IMR-90 (cell line): ENCODE measurements at regions not wholly inside any gene's neighbourhood (a gene's known extent, or its start where the extent isn't known, plus 50 kb on each side); places are given as distances from the start of the nearest gene placed in this dataset.

ENCODE experiments used
- ATAC-seq: fragments of 200-7000 bp; cut with Tn5 transposase; 2 replicates; pipeline ENCODE4 v1.9.1; 2020; ENCODE audit warnings: low read depth, mild to moderate bottlenecking, moderate library complexity
- BruUV-seq: library from RNA; stranded (reverse); fragments of 400-500 nt; replicated peaks from 2 replicates; lab custom pipeline; 2021; lab: Mats Ljungman, UMichigan
- CTCF ChIA-PET: fragments of 300-600 bp; formaldehyde crosslinking; extraction: SDS; loops from one replicate; lab custom pipeline; 2021; ENCODE audit warnings: antibody characterized with exemption; lab: Yijun Ruan, JAX
- POLR2A ChIA-PET: fragments of 300-600 bp; sonication (Branson Sonifier 250); formaldehyde crosslinking; loops from one replicate; lab custom pipeline; 2022; ENCODE audit warnings: antibody characterized with exemption; ENCODE audit not compliant: unreplicated experiment; lab: Charles Lee
- DNase-seq: peaks from one replicate; pipeline ENCODE4 v3.0.0; 2013
- H2AFZ ChIP-seq: replicated peaks from 2 replicates; pipeline ENCODE3; 2013; ENCODE audit warnings: low read length, mild to moderate bottlenecking; ENCODE audit not compliant: poor library complexity
- H2AK5ac ChIP-seq: 2 replicates; pipeline ENCODE4 v1.6.1; 2013; ENCODE audit warnings: low read depth, low read length, inconsistent platforms
- H2AK9ac ChIP-seq: replicated peaks from 2 replicates; pipeline ENCODE3; 2013; ENCODE audit warnings: mild to moderate bottlenecking, low read depth, low read length, moderate library complexity; ENCODE audit not compliant: poor library complexity
- H2BK120ac ChIP-seq: 2 replicates; pipeline ENCODE4 v1.6.1; 2013; ENCODE audit warnings: low read depth, low read length, inconsistent platforms
- H2BK15ac ChIP-seq: 3 replicates; pipeline ENCODE4 v1.6.1; 2013; ENCODE audit warnings: low read depth, low read length, inconsistent platforms
- H2BK20ac ChIP-seq: 2 replicates; pipeline ENCODE4 v1.6.1; 2013; ENCODE audit warnings: low read depth, mild to moderate bottlenecking, inconsistent platforms, low read length, moderate library complexity
- H2BK5ac ChIP-seq: 2 replicates; pipeline ENCODE4 v1.6.1; 2013; ENCODE audit warnings: mild to moderate bottlenecking, low read depth, low read length, inconsistent platforms; ENCODE audit not compliant: poor library complexity, severe bottlenecking
- H3K14ac ChIP-seq: replicated peaks from 2 replicates; pipeline ENCODE4 v1.6.1; 2013; ENCODE audit warnings: low read depth, low read length, inconsistent platforms
- H3K18ac ChIP-seq: 2 replicates; pipeline ENCODE4 v1.6.1; 2013; ENCODE audit warnings: low read depth, low read length, control low read depth
- H3K23ac ChIP-seq: 2 replicates; pipeline ENCODE4 v1.6.1; 2013; ENCODE audit warnings: low read depth, low read length, inconsistent platforms
- H3K27ac ChIP-seq: 2 replicates; pipeline ENCODE4 v1.5.1; 2013; ENCODE audit warnings: mild to moderate bottlenecking, control low read depth, low read length; ENCODE audit not compliant: insufficient read depth
- H3K27me3 ChIP-seq: 2 replicates; pipeline ENCODE4 v1.6.1; 2013; ENCODE audit warnings: low read length; ENCODE audit not compliant: control insufficient read depth, insufficient read depth
- H3K36me3 ChIP-seq: 2 replicates; pipeline ENCODE4 v1.6.1; 2013; ENCODE audit warnings: low read length, mixed read lengths; ENCODE audit not compliant: control insufficient read depth, insufficient read depth
- H3K4ac ChIP-seq: 2 replicates; pipeline ENCODE4 v1.6.1; 2013; ENCODE audit warnings: low read depth, low read length, inconsistent platforms
- H3K4me1 ChIP-seq: 2 replicates; pipeline ENCODE4 v1.6.1; 2013; ENCODE audit warnings: low read length, mixed read lengths; ENCODE audit not compliant: control insufficient read depth, insufficient read depth
- H3K4me2 ChIP-seq: 2 replicates; pipeline ENCODE4 v1.6.1; 2013; ENCODE audit warnings: low read depth, mild to moderate bottlenecking, control low read depth, low read length, moderate library complexity
- H3K4me3 ChIP-seq: 2 replicates; pipeline ENCODE4 v1.5.1; 2013; ENCODE audit warnings: low read depth, mild to moderate bottlenecking, control low read depth, low read length, moderate library complexity; ENCODE audit not compliant: insufficient read depth
- H3K56ac ChIP-seq: 2 replicates; pipeline ENCODE4 v1.6.1; 2013; ENCODE audit warnings: low read length, inconsistent platforms; ENCODE audit not compliant: insufficient read depth; ENCODE audit errors: extremely low read depth
- H3K79me1 ChIP-seq, 2 experiments: 2 replicates each; pipeline ENCODE4 v1.6.1; 2013; ENCODE audit warnings: low read length in 2 of 2, inconsistent platforms in 1 of 2, low read depth in 1 of 2
- H3K9ac ChIP-seq: 2 replicates; pipeline ENCODE4 v1.6.1; 2013; ENCODE audit warnings: low read depth, low read length, control low read depth
- H3K9me1 ChIP-seq: 2 replicates; pipeline ENCODE4 v1.6.1; 2013; ENCODE audit warnings: low read length, inconsistent platforms; ENCODE audit not compliant: insufficient read depth
- H3K9me3 ChIP-seq: 2 replicates; pipeline ENCODE4 v1.6.1; 2013; ENCODE audit warnings: low read length; ENCODE audit not compliant: control insufficient read depth, insufficient read depth
- H4K20me1 ChIP-seq: 2 replicates; pipeline ENCODE4 v1.6.1; 2013; ENCODE audit warnings: low read length, inconsistent platforms; ENCODE audit not compliant: insufficient read depth
- H4K5ac ChIP-seq: 2 replicates; pipeline ENCODE4 v1.6.1; 2013; ENCODE audit warnings: mild to moderate bottlenecking, low read depth, low read length, control low read depth
- H4K8ac ChIP-seq, 2 experiments: 2 replicates each; pipeline ENCODE4 v1.6.1; 2013; ENCODE audit warnings: low read depth in 2 of 2, low read length in 2 of 2, control low read depth in 1 of 2, inconsistent platforms in 1 of 2
- H4K91ac ChIP-seq: 2 replicates; pipeline ENCODE4 v1.6.1; 2013; ENCODE audit warnings: low read depth, low read length, inconsistent platforms; ENCODE audit not compliant: insufficient read depth
- BHLHE40 ChIP-seq: fragments of 150-350 bp; IDR thresholded peaks from 2 replicates; pipeline ENCODE4 v1.6.1; 2016; ENCODE audit warnings: mild to moderate bottlenecking, low read depth, low read length
- CHD1 ChIP-seq: IDR thresholded peaks from 2 replicates; pipeline ENCODE4 v1.6.1; 2012; ENCODE audit warnings: low read depth, low read length, improper control_type of control experiment
- MAZ ChIP-seq: IDR thresholded peaks from 2 replicates; pipeline ENCODE4 v1.6.1; 2012; ENCODE audit warnings: low read depth, mild to moderate bottlenecking, low read length, improper control_type of control experiment, moderate library complexity, borderline replicate concordance
- MXI1 ChIP-seq: IDR thresholded peaks from 2 replicates; pipeline ENCODE4 v1.6.1; 2012; ENCODE audit warnings: low read depth, mild to moderate bottlenecking, low read length, moderate library complexity, borderline replicate concordance
- POLR2A ChIP-seq: IDR thresholded peaks from 2 replicates; pipeline ENCODE4 v1.6.1; 2012; ENCODE audit warnings: mild to moderate bottlenecking, low read depth, low read length
- RAD21 ChIP-seq: IDR thresholded peaks from 2 replicates; pipeline ENCODE4 v1.6.1; 2012; ENCODE audit warnings: low read length, improper control_type of control experiment
- RCOR1 ChIP-seq: IDR thresholded peaks from 2 replicates; pipeline ENCODE4 v1.6.1; 2012; ENCODE audit warnings: mild to moderate bottlenecking, low read length, improper control_type of control experiment; ENCODE audit not compliant: insufficient replicate concordance
- RFX5 ChIP-seq: IDR thresholded peaks from 2 replicates; pipeline ENCODE4 v1.8.0; 2012; ENCODE audit warnings: low read depth, mild to moderate bottlenecking, low read length, moderate library complexity
- SMC3 ChIP-seq: fragments of 150-350 bp; IDR thresholded peaks from 2 replicates; pipeline ENCODE4 v1.6.1; 2016; ENCODE audit warnings: low read depth, mild to moderate bottlenecking, antibody characterized with exemption, low read length, moderate library complexity
- WGBS, 2 experiments: methylation state at CpG; one replicate each; pipeline versions ENCODE4 v1.1.5 to v1.1.7; 2013; ENCODE audit warnings: missing lambda C conversion rate in 2 of 2; ENCODE audit not compliant: insufficient read length in 1 of 2; ENCODE audit errors: extremely low coverage in 2 of 2; 5-methylcytosine and 5-hydroxymethylcytosine counted together
- dilution Hi-C: fragments of 300-500 bp; cut with HindIII; formaldehyde crosslinking; loops from one replicate; pipeline ENCODE4 v1.14.3; 2018; ENCODE audit warnings: low sequenced_read_pairs; ENCODE audit not compliant: unreplicated experiment
- in situ Hi-C: fragments of 300-500 bp; cut with MboI; formaldehyde crosslinking; loops from 3 replicates; pipeline ENCODE4 v1.14.3; 2019; ENCODE audit warnings: low sequenced_read_pairs, inconsistent platforms, mixed read lengths
- intact Hi-C: fragments of 100-400 bp; cut with micrococcal nuclease; formaldehyde crosslinking; loops from 2 replicates; pipeline ENCODE4 v1.10.0; 2022
- TF ChIP-seq, protein P1 (sequence below): fragments of 150-350 bp; IDR thresholded peaks from 2 replicates; pipeline ENCODE4 v1.6.1; 2017; ENCODE audit warnings: mild to moderate bottlenecking, antibody characterized with exemption, low read length, low read depth

DNA sequence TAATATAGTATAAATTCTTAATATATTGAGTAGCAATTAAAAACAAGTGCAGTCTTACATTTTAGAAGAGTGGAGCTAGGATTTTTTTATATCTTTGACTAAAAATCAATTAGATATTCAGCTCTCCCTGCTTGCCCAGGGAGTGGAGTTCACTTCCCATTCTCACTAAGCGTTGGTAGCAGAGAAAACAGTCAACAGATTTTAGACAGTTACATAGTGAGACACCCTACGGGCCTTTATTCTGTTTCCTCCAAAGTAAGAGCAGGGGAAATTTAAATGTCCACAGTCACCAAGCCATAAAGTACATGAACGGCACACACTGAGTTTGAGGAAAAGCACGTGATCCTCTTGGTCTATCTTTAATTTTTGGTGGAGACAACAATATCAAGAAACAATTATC, 131.6 kb upstream of the PLEKHG7 start:
- ChIA-PET CTCF (no interaction called here), POLR2A (no interaction called here)

More for the DNA sequence above, 131.6 kb upstream of the PLEKHG7 start:
- Histone ChIP-seq H3K27ac (no peak overlapping the region), H3K23ac (no peak overlapping the region), H3K18ac (no peak overlapping the region), H2BK5ac (no peak overlapping the region), H2BK20ac (no peak overlapping the region), H3K27me3 (no peaks in the 10 kb centered on the region), H3K56ac (no peak overlapping the region), H2AK5ac (no peak overlapping the region), H3K4me1 (no peaks in the 10 kb centered on the region), H3K9me1 (no peaks in the 10 kb centered on the region), H3K14ac (no peak overlapping the region), H4K20me1 (no peaks in the 10 kb centered on the region), H3K4me3 (no peak overlapping the region), H2BK120ac (no peak overlapping the region), H4K8ac (no peak overlapping the region), H2AK9ac (no peak overlapping the region), H3K79me1 (no peaks in the 10 kb centered on the region), H2AFZ (no peak overlapping the region), H3K36me3 (no peaks in the 10 kb centered on the region), H3K4ac (no peak overlapping the region), H3K4me2 (no peak overlapping the region), H3K9me3 (no peaks in the 10 kb centered on the region), H2BK15ac (no peak overlapping the region), H3K9ac (no peak overlapping the region), H4K5ac (no peak overlapping the region), H4K91ac (no peak overlapping the region)
- BruUV-seq, result no TSS peak
- in situ Hi-C loops, result loop anchor here (5.0 kb wide), 1 partner anchor 429 kb away; no protein-coding TSS in a partner anchor
- no CpG with 5 or more reads among the region's 4 CpGs for WGBS, 2 experiments
- DNase-seq (no peak), ATAC-seq (no peak)
- TF ChIP-seq RCOR1 (no peak), BHLHE40 (no peak), RAD21 (no peak), MXI1 (no peak), CHD1 (no peak), RFX5 (no peak), POLR2A (no peak), MAZ (no peak), SMC3 (no peak)
- TF ChIP-seq, protein P1, sequence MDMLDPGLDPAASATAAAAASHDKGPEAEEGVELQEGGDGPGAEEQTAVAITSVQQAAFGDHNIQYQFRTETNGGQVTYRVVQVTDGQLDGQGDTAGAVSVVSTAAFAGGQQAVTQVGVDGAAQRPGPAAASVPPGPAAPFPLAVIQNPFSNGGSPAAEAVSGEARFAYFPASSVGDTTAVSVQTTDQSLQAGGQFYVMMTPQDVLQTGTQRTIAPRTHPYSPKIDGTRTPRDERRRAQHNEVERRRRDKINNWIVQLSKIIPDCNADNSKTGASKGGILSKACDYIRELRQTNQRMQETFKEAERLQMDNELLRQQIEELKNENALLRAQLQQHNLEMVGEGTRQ, result no peak
- dilution Hi-C loops, result no loop called here
- intact Hi-C loops, result loop anchor here (5.0 kb wide), 1 partner anchor 36 kb away; no protein-coding TSS in a partner anchor
